SH-SY5Y (cell line): ENCODE measurements at regions not wholly inside any gene's neighbourhood (a gene's known extent, or its start where the extent isn't known, plus 50 kb on each side); places are given as distances from the start of the nearest gene placed in this dataset.

ENCODE experiments used
- GATA2 ChIP-seq: IDR thresholded peaks from 2 replicates; pipeline ENCODE4 v1.6.1; 2011; ENCODE audit warnings: mild to moderate bottlenecking, low read depth, low read length
- GATA3 ChIP-seq: IDR thresholded peaks from 2 replicates; pipeline ENCODE4 v1.6.1; 2011; ENCODE audit warnings: low read depth, mild to moderate bottlenecking, low read length, moderate library complexity

DNA sequence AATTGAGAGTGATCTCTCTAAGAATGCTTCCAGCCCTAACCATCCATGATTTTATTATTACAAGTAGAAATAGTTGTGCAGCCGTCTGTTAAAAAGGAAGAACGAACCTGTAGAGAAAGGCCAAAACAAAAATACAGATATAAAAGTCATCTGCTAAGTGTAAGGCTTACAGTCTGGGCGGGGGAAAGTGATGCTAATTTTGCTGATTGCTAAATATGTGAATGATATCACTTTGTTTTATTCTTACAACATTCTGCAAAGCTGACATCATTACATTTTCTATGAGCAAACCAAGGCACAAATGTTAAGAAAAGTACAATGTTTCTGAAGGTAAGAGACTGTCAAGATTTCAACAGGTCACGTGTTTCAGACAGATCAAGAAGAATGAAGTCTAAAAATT, 101.5 kb upstream of the RAP1B start:
- no peak for TF ChIP-seq GATA2
- no peak for TF ChIP-seq GATA3
